ENCODE measurements at regions not wholly inside any gene's neighbourhood (a gene's known extent, or its start where the extent isn't known, plus 50 kb on each side); places are given as distances from the start of the nearest gene placed in this dataset.

- H3K27me3 ChIP-seq (ENCODE audit: control insufficient read depth, insufficient read depth, low read length): no peaks in the 10 kb centered on the region
- no peaks in the 10 kb centered on the region for H3K4me1 ChIP-seq
- H3K36me3 ChIP-seq (ENCODE audit: control insufficient read depth, insufficient read depth, low read length): no peaks in the 10 kb centered on the region
- H3K9ac ChIP-seq: no peak overlapping the region
- H3K79me2 ChIP-seq: no peaks in the 10 kb centered on the region
- H3K27ac ChIP-seq: no peak overlapping the region
- H2AFZ ChIP-seq: no peak overlapping the region
- H3K4me3 ChIP-seq (ENCODE audit: low read depth, low read length): no peak overlapping the region
- no peaks in the 10 kb centered on the region for H3K9me3 ChIP-seq (ENCODE audit: control insufficient read depth, low read length)
- H3K4me2 ChIP-seq (ENCODE audit: low read length): no peak overlapping the region
- TF ChIP-seq, protein P1, sequence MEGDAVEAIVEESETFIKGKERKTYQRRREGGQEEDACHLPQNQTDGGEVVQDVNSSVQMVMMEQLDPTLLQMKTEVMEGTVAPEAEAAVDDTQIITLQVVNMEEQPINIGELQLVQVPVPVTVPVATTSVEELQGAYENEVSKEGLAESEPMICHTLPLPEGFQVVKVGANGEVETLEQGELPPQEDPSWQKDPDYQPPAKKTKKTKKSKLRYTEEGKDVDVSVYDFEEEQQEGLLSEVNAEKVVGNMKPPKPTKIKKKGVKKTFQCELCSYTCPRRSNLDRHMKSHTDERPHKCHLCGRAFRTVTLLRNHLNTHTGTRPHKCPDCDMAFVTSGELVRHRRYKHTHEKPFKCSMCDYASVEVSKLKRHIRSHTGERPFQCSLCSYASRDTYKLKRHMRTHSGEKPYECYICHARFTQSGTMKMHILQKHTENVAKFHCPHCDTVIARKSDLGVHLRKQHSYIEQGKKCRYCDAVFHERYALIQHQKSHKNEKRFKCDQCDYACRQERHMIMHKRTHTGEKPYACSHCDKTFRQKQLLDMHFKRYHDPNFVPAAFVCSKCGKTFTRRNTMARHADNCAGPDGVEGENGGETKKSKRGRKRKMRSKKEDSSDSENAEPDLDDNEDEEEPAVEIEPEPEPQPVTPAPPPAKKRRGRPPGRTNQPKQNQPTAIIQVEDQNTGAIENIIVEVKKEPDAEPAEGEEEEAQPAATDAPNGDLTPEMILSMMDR (IDR thresholded peaks at IDR 0.05): peak; percentile 13
Measured at GRCh38 chr4:35934320-35934981, 309.9 kb downstream of the ARAP2 start.

DNA sequence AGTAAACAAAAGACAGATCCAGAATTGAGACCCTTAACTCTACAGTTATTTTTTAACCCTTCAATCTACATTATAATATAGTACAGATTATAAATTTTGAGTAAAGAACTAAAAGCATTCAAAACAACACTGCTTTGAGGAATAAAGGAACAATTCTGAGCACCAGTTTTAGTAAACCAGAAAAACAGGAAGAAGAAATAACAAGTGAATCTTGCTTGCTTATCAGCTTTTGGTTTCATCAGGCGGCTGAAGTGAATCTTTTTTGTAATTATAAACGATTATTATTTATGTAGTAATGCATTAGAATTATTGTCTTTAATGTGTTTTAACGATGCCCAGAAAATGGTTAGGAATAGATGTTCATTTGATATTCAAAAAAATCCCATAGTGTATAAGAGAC is 305.4 kb downstream of the ARAP2 start:
- Histone ChIP-seq H3K79me2 (no peaks in the 10 kb centered on the region), H3K4me2 (ENCODE audit: low read length) (no peak overlapping the region), H3K4me3 (ENCODE audit: low read depth, low read length) (no peak overlapping the region), H2AFZ (no peak overlapping the region), H3K36me3 (ENCODE audit: control insufficient read depth, insufficient read depth, low read length) (no peaks in the 10 kb centered on the region), H3K27me3 (ENCODE audit: control insufficient read depth, insufficient read depth, low read length) (no peaks in the 10 kb centered on the region), H3K27ac (no peak overlapping the region), H3K9me3 (ENCODE audit: control insufficient read depth, low read length) (no peaks in the 10 kb centered on the region), H3K9ac (no peak overlapping the region), H3K4me1 (no peaks in the 10 kb centered on the region)
- TF ChIP-seq, protein P1 (IDR thresholded peaks at IDR 0.05): no peak

DNA sequence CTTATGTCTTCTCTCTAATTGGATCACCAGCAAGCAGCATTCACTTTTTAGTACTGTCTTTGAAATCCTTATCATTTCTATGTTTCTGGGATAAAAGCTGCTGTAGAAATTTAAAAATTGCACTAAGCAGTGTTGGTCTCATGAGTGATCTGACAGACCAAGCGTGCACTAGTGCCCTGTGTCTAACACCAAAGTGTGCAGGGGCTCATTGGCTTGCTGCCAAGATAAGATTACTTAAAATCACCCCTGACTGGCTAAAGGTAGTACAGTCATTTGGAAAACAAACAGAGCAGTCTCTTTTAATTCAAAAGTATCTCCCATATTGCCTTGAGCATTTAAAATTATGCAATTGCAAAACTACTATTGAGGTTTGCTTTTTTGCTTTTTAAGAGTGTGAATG is 304.6 kb downstream of the ARAP2 start:
- no peak overlapping the region for H3K4me2 ChIP-seq (ENCODE audit: low read length)
- no peaks in the 10 kb centered on the region for H3K27me3 ChIP-seq (ENCODE audit: control insufficient read depth, insufficient read depth, low read length)
- H3K79me2 ChIP-seq: no peaks in the 10 kb centered on the region
- H3K4me1 ChIP-seq: no peaks in the 10 kb centered on the region
- H3K27ac ChIP-seq: no peak overlapping the region
- H2AFZ ChIP-seq: no peak overlapping the region
- no peak overlapping the region for H3K4me3 ChIP-seq (ENCODE audit: low read depth, low read length)
- no peak overlapping the region for H3K9ac ChIP-seq
- TF ChIP-seq, protein P1 (IDR thresholded peaks at IDR 0.05): no peak
- H3K36me3 ChIP-seq (ENCODE audit: control insufficient read depth, insufficient read depth, low read length): no peaks in the 10 kb centered on the region
- H3K9me3 ChIP-seq (ENCODE audit: control insufficient read depth, low read length): no peaks in the 10 kb centered on the region

DNA sequence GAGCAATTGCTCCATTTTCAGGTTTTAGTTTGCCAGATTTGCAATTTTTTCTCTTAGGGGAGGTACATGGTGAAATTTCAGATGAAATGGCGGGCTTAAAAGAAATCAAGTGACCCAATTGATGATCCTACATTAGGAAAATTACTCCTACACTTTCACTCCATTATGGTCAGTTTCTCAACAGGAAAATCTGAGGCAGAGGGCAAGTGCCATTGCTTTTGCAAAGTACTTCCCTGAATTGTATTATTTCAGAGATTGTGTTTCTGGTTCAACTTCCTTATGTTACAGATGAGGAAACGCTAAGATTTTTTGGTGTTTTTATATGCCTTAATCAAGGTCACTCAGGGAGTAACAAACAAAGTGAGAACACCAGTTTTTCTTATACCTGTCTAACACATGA is 302.2 kb downstream of the ARAP2 start:
- H3K27me3 ChIP-seq (ENCODE audit: control insufficient read depth, insufficient read depth, low read length): no peaks in the 10 kb centered on the region
- no peak overlapping the region for H3K4me3 ChIP-seq (ENCODE audit: low read depth, low read length)
- H3K4me1 ChIP-seq: no peaks in the 10 kb centered on the region
- H3K4me2 ChIP-seq (ENCODE audit: low read length): no peak overlapping the region
- TF ChIP-seq, protein P1 (IDR thresholded peaks at IDR 0.05): no peak
- no peak overlapping the region for H2AFZ ChIP-seq
- H3K9me3 ChIP-seq (ENCODE audit: control insufficient read depth, low read length): no peaks in the 10 kb centered on the region
- no peaks in the 10 kb centered on the region for H3K79me2 ChIP-seq
- H3K9ac ChIP-seq: no peak overlapping the region
- H3K36me3 ChIP-seq (ENCODE audit: control insufficient read depth, insufficient read depth, low read length): no peaks in the 10 kb centered on the region
- H3K27ac ChIP-seq: no peak overlapping the region

DNA sequence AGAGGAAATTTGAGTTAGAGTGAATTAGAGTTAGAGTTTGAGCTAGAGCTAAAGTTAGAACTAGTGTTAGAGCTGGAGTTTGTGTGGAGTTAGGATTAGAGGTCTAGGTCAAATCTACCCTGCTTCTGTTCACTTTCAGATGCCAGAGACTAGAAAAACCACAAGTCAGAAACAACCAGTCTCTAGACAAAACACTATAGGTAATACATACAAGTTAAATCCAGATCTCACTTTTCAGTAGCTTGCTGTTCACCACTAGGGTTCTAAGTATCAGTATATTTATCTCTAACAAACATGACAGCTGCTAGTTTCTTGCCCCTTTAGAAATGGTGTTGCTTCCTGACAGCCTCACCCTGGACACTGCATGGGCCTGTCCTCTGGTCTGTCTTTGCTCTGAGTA is 300.7 kb downstream of the ARAP2 start:
- Histone ChIP-seq H3K4me1 (no peaks in the 10 kb centered on the region), H3K9me3 (ENCODE audit: control insufficient read depth, low read length) (no peaks in the 10 kb centered on the region), H3K4me2 (ENCODE audit: low read length) (no peak overlapping the region), H3K79me2 (no peaks in the 10 kb centered on the region), H3K4me3 (ENCODE audit: low read depth, low read length) (no peak overlapping the region), H3K36me3 (ENCODE audit: control insufficient read depth, insufficient read depth, low read length) (no peaks in the 10 kb centered on the region), H3K27ac (no peak overlapping the region), H2AFZ (no peak overlapping the region), H3K27me3 (ENCODE audit: control insufficient read depth, insufficient read depth, low read length) (no peaks in the 10 kb centered on the region), H3K9ac (no peak overlapping the region)
- TF ChIP-seq, protein P1 (IDR thresholded peaks at IDR 0.05): no peak
